Peyer's patch (tissue), 4 donors: ENCODE measurements at regions not wholly inside any gene's neighbourhood (a gene's known extent, or its start where the extent isn't known, plus 50 kb on each side); places are given as distances from the start of the nearest gene placed in this dataset.

Source experiments
- DNase-seq, 3 donors: peaks; one replicate each; pipeline ENCODE4 v3.0.0-alpha.2; 2017 to 2019
- H3K27ac ChIP-seq, 4 donors: fragments of 200-600 bp; sonication (generic); one replicate each; pipeline ENCODE4 v1.5.1; 2016 to 2019
- H3K27me3 ChIP-seq, 2 donors: fragments of 200-600 bp; sonication (generic); one replicate each; pipeline ENCODE4 v1.5.1; 2019
- H3K36me3 ChIP-seq, 3 donors: fragments of 200-600 bp; sonication (generic); one replicate each; pipeline ENCODE4 v1.5.1; 2016 to 2019
- H3K4me1 ChIP-seq, 4 donors: fragments of 200-600 bp; sonication (generic); one replicate each; pipeline ENCODE4 v1.5.1; 2016 to 2019
- H3K4me3 ChIP-seq, 4 donors: fragments of 200-600 bp; sonication (generic); 1 replicate in 3 of 4; 2 replicates in 1 of 4; pipeline ENCODE4 v1.5.1; 2016 to 2019; ENCODE audit warnings: mild to moderate bottlenecking in 1 of 4
- H3K9me3 ChIP-seq, 4 donors: fragments of 200-600 bp; sonication (generic); one replicate each; pipeline ENCODE4 v1.5.1; 2016 to 2019; ENCODE audit warnings: mild to moderate bottlenecking in 1 of 4
- POLR2A ChIP-seq, 2 donors: fragments of 450-650 bp; IDR thresholded peaks; one replicate each; pipeline ENCODE4 v1.5.1; 2017; ENCODE audit warnings: antibody characterized with exemption in 2 of 2, mild to moderate bottlenecking in 2 of 2, moderate library complexity in 2 of 2
- TF ChIP-seq, protein P1 (sequence below), 6 experiments: fragments of 450-650 bp in 4 of 6; fragments of 200-600 bp in 2 of 6; sonication (generic) in 1 of 6; IDR thresholded peaks; one replicate each; pipeline ENCODE4 v1.5.1; 2017 to 2019; ENCODE audit warnings: antibody characterized with exemption in 6 of 6, mild to moderate bottlenecking in 3 of 6, moderate library complexity in 1 of 6

DNA sequence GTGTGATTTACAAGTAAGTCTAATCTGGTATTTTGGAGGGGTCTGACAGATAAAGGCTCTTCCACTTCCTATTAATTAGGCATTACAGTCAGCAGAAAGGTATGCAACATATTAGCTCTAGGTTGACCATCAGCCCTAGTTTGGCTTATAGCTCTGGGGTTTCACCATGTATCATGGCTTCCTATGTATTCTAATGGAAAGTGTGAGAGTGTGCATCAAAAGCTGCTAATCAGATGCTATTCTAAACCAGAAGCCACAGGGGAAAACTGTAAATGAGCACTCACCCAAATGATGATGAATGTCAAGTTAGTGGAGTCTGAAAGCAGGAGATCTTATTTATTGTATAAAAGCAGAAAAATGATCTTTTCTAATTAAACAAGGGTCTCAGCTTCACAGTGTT, 149.2 kb upstream of the MITF start:
- Histone ChIP-seq H3K4me1 (no peaks in the 10 kb centered on the region), H3K27ac (no peak overlapping the region), H3K27me3 (no peaks in the 10 kb centered on the region), H3K36me3 (no peaks in the 10 kb centered on the region), H3K4me3 (no peak overlapping the region), H3K9me3 (peaks cover 0 to 6% (median 0%) of the 10 kb centered on the region in 4 donors)
- DNase-seq, result no peak
- TF ChIP-seq, protein P1, sequence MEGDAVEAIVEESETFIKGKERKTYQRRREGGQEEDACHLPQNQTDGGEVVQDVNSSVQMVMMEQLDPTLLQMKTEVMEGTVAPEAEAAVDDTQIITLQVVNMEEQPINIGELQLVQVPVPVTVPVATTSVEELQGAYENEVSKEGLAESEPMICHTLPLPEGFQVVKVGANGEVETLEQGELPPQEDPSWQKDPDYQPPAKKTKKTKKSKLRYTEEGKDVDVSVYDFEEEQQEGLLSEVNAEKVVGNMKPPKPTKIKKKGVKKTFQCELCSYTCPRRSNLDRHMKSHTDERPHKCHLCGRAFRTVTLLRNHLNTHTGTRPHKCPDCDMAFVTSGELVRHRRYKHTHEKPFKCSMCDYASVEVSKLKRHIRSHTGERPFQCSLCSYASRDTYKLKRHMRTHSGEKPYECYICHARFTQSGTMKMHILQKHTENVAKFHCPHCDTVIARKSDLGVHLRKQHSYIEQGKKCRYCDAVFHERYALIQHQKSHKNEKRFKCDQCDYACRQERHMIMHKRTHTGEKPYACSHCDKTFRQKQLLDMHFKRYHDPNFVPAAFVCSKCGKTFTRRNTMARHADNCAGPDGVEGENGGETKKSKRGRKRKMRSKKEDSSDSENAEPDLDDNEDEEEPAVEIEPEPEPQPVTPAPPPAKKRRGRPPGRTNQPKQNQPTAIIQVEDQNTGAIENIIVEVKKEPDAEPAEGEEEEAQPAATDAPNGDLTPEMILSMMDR (IDR thresholded peaks at IDR 0.05), result no peak
- no peak for TF ChIP-seq POLR2A (IDR thresholded peaks at IDR 0.05)

DNA sequence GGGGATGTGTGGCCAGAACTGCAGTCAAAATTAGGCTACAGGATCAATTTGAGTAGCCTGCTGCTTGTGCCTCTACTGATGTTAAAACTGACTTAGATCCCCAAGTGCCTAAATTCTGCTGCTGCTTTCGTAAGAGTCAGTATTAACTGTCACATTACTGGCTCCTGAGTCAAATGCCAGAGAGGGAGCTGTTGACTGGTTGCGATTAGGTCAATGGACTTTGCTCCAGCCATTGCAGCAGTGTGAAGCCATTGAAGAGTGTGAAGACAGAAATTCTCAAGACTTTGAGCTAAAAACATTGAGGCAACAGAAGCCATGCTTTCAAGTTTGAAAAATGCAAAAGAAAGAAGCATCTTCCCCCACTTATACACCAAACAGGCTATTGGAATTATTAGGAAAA, 151.1 kb upstream of the MITF start:
- no peaks in the 10 kb centered on the region for H3K36me3 ChIP-seq
- no peaks in the 10 kb centered on the region for H3K27me3 ChIP-seq
- H3K27ac ChIP-seq, result no peak overlapping the region
- no peak overlapping the region for H3K4me3 ChIP-seq
- no peak for DNase-seq
- H3K4me1 ChIP-seq, result no peaks in the 10 kb centered on the region
- H3K9me3 ChIP-seq, result peaks cover 0 to 6% (median 0%) of the 10 kb centered on the region in 4 donors
- no peak for TF ChIP-seq POLR2A (IDR thresholded peaks at IDR 0.05)

DNA sequence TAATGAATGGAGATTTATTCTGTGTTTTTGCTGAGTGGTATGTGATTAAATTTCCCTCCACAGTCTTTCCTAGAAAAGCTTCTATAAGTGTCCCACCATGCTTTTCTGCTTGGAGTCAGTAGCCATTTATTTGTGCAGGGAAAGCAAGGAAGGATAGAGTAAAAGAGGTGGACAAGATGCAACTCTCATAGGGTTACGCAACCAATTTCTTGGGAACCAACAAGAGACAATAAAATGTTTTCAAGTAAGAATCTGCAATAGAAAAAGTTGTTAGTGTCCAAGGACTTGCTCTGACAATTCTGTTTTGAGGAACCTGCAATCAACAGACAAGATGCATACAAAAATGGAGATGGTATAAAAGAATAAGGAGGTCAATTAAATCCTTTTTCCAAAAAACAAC, 153.8 kb upstream of the MITF start:
- no peak for TF ChIP-seq POLR2A (IDR thresholded peaks at IDR 0.05)
- TF ChIP-seq, protein P1 (IDR thresholded peaks at IDR 0.05), result no peak
- no peaks in the 10 kb centered on the region for H3K27me3 ChIP-seq

DNA sequence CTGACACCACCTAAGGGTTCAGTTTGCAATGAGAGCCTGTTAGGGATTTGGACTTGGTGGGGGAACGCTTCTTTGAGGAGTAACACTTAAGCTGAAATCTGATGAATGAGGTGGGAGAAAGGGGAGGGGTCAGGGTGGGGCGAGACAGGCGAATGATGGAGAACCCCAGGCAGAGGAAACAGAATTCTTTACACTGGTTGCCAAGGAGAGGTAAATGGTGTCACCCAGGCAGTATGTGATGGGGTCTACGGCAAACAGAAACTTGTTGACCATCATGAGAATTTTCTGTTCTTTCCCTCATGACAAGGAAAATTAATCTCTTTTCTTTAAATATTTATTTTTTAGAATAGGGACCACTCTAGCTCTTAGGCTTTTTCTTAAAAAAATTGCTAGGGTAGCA, 157.2 kb upstream of the MITF start:
- Histone ChIP-seq H3K9me3 (no peaks in the 10 kb centered on the region), H3K36me3 (no peaks in the 10 kb centered on the region), H3K4me3 (no peak overlapping the region), H3K4me1 (no peaks in the 10 kb centered on the region), H3K27ac (no peak overlapping the region), H3K27me3 (no peaks in the 10 kb centered on the region)
- TF ChIP-seq, protein P1 (IDR thresholded peaks at IDR 0.05), result no peak
- no peak for TF ChIP-seq POLR2A (IDR thresholded peaks at IDR 0.05)
- no peak for DNase-seq

More for the DNA sequence above, 153.8 kb upstream of the MITF start:
- no peak overlapping the region for H3K27ac ChIP-seq
- peaks cover 0 to 6% (median 0%) of the 10 kb centered on the region in 4 donors for H3K9me3 ChIP-seq
- H3K4me1 ChIP-seq, result no peaks in the 10 kb centered on the region
- DNase-seq, result no peak
- H3K36me3 ChIP-seq, result no peaks in the 10 kb centered on the region
- no peak overlapping the region for H3K4me3 ChIP-seq

DNA sequence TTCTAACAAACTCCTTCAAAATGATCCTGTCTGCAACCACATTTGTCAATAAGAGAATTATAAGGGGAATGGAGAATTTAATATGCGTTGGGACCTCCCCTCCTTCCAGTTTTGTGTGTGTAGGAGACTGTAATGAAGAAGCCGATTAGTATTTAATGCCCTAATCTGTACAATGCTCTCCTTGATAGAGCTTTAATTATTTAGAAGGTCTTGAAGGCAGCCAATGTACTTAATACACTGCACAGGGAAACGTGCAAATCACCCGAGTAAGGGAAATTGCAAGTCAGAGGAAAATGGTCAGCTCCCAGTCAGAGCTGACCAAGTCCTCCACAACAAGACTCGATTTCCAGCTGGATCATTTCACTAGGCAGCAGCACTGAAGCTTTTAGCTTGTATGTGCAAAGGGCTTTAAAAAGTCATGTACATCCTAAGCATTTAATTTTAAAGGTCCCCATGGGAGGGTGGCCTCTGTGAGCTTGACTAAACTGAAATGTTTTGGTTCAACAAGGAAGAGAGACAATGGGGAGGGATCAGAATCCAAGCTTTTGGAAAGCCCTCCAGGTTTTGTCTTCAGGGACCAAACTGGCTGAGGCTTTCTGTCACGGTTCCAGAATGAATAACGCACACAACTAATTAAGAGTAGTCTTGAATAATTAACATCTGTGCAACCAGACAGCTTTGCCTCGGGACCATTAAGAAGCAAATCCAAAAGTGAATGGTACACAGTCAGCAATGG, 159.8 kb upstream of the MITF start:
- Histone ChIP-seq H3K9me3 (no peaks in the 10 kb centered on the region), H3K36me3 (no peaks in the 10 kb centered on the region), H3K27ac (no peak overlapping the region), H3K4me1 (no peaks in the 10 kb centered on the region), H3K4me3 (no peak overlapping the region), H3K27me3 (no peaks in the 10 kb centered on the region)
- no peak for TF ChIP-seq POLR2A (IDR thresholded peaks at IDR 0.05)
- TF ChIP-seq, protein P1 (IDR thresholded peaks at IDR 0.05), result no peak
- no peak for DNase-seq

DNA sequence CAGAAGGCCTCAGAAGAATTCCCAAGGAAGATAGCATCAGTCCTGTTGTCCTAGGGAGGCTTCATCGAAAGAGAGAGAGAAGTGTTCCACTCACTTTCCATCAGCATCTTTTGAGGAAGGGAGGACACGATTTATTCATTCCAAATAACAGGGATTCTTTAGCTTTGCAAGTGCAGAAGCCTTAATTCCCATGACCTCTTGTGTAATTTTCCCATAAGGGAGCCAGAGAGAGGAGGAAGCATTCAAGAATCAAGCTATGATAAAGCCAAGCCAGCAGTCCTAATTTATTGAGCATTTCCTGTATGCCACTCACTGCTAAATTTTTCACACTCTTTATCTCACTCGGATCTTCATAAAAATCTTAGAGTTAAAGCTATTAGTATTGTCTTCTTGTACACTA, 169.7 kb upstream of the MITF start:
- Histone ChIP-seq H3K36me3 (no peaks in the 10 kb centered on the region), H3K4me1 (no peaks in the 10 kb centered on the region), H3K4me3 (no peak overlapping the region), H3K27me3 (no peaks in the 10 kb centered on the region), H3K27ac (no peak overlapping the region), H3K9me3 (no peaks in the 10 kb centered on the region)
- DNase-seq, result no peak
- TF ChIP-seq, protein P1 (IDR thresholded peaks at IDR 0.05), result no peak
- no peak for TF ChIP-seq POLR2A (IDR thresholded peaks at IDR 0.05)
